Upper lobe of left lung (tissue), 6 donors: ENCODE measurements at regions not wholly inside any gene's neighbourhood (a gene's known extent, or its start where the extent isn't known, plus 50 kb on each side); places are given as distances from the start of the nearest gene placed in this dataset.

Experiments
- ATAC-seq, 2 donors: fragments of 200-7000 bp; cut with Tn5 transposase; one replicate each; pipeline ENCODE4 v1.9.1; 2022; ENCODE audit warnings: mild to moderate bottlenecking in 2 of 2, moderate library complexity in 2 of 2; ENCODE audit not compliant: low FRiP score in 2 of 2
- DNase-seq, 2 donors: peaks; one replicate each; pipeline ENCODE4 v3.0.0-alpha.2; 2019 to 2020
- H3K27ac ChIP-seq, 4 donors: fragments of 200-600 bp; sonication (generic); one replicate each; pipeline ENCODE4 v1.5.1; 2016 to 2019
- H3K27me3 ChIP-seq, 4 donors: fragments of 200-600 bp; sonication (generic); one replicate each; pipeline ENCODE4 v1.5.1; 2017 to 2019
- H3K36me3 ChIP-seq, 4 donors: fragments of 200-600 bp; sonication (generic); one replicate each; pipeline ENCODE4 v1.5.1; 2016 to 2019
- H3K4me1 ChIP-seq, 4 donors: fragments of 200-600 bp; sonication (generic); one replicate each; pipeline ENCODE4 v1.5.1; 2018 to 2019
- H3K4me3 ChIP-seq, 4 donors: fragments of 200-600 bp; sonication (generic); one replicate each; pipeline ENCODE4 v1.5.1; 2017 to 2019; ENCODE audit warnings: mild to moderate bottlenecking in 2 of 4, moderate library complexity in 1 of 4
- H3K9me3 ChIP-seq, 4 donors: fragments of 200-600 bp; sonication (generic); one replicate each; pipeline ENCODE4 v1.5.1; 2018 to 2019
- EP300 ChIP-seq, 4 donors: sonication (generic); formaldehyde crosslinking; IDR thresholded peaks; one replicate each; pipeline ENCODE4 v1.5.1; 2017; ENCODE audit warnings: antibody characterized with exemption in 4 of 4, control low read depth in 2 of 4
- POLR2A ChIP-seq, 4 donors: fragments of 450-650 bp; IDR thresholded peaks; one replicate each; pipeline ENCODE4 v1.5.1; 2016 to 2017; ENCODE audit warnings: antibody characterized with exemption in 4 of 4, mild to moderate bottlenecking in 2 of 4
- POLR2AphosphoS5 ChIP-seq, 2 donors: sonication (generic); formaldehyde crosslinking; IDR thresholded peaks; one replicate each; pipeline ENCODE4 v1.5.1; 2017; ENCODE audit warnings: antibody characterized with exemption in 2 of 2
- WGBS, 2 donors: methylation state at CpG; one replicate each; pipeline ENCODE4 v1.1.5; 2017 to 2018; 5-methylcytosine and 5-hydroxymethylcytosine counted together
- TF ChIP-seq, protein P1 (sequence below), 6 experiments: fragments of 450-650 bp in 4 of 6; fragments of 200-600 bp in 2 of 6; sonication (generic) in 2 of 6; IDR thresholded peaks; one replicate each; pipeline ENCODE4 v1.5.1; 2016 to 2019; ENCODE audit warnings: antibody characterized with exemption in 6 of 6
- donor health status: DM: no; HTN: no; CAD: no; lungs with moderate emphysema.
- donor health status: DM: no; HTN: yes; CAD: no; lungs with severe emphysema.

DNA sequence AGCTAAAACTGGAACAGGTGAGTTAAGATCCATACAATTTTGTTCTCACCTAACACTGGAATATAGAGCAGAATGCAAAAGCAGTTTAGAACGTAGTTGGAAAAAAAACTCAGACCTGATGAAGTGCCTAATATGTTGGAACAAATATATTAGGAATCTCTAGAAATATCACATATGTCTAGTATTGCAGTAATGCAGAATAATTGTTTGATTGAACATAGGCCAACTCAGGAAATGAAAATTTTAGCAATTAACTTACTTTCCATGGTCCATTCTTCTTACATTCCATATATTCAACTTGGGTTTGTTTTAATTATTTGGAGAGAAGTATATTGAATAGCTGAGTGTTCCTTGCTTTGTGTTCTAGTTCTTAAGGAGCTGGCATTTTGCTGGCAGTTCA lies 111.8 kb upstream of the ADAMTSL1 start:
- Histone ChIP-seq H3K4me1 (peaks cover 0 to 4% (median 0%) of the 10 kb centered on the region in 4 donors), H3K36me3 (no peaks in the 10 kb centered on the region), H3K9me3 (no peaks in the 10 kb centered on the region), H3K4me3 (no peak overlapping the region), H3K27ac (no peak overlapping the region), H3K27me3 (no peaks in the 10 kb centered on the region)
- no peak for ATAC-seq
- WGBS, 2 donors: 81 to 85% methylated on average over 1 of the region's 1 CpG
- TF ChIP-seq POLR2A (IDR thresholded peaks at IDR 0.05): no peak
- TF ChIP-seq EP300 (IDR thresholded peaks at IDR 0.05): no peak
- no peak for TF ChIP-seq POLR2AphosphoS5 (IDR thresholded peaks at IDR 0.05)
- TF ChIP-seq, protein P1, sequence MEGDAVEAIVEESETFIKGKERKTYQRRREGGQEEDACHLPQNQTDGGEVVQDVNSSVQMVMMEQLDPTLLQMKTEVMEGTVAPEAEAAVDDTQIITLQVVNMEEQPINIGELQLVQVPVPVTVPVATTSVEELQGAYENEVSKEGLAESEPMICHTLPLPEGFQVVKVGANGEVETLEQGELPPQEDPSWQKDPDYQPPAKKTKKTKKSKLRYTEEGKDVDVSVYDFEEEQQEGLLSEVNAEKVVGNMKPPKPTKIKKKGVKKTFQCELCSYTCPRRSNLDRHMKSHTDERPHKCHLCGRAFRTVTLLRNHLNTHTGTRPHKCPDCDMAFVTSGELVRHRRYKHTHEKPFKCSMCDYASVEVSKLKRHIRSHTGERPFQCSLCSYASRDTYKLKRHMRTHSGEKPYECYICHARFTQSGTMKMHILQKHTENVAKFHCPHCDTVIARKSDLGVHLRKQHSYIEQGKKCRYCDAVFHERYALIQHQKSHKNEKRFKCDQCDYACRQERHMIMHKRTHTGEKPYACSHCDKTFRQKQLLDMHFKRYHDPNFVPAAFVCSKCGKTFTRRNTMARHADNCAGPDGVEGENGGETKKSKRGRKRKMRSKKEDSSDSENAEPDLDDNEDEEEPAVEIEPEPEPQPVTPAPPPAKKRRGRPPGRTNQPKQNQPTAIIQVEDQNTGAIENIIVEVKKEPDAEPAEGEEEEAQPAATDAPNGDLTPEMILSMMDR (IDR thresholded peaks at IDR 0.05): no peak
- DNase-seq: no peak

DNA sequence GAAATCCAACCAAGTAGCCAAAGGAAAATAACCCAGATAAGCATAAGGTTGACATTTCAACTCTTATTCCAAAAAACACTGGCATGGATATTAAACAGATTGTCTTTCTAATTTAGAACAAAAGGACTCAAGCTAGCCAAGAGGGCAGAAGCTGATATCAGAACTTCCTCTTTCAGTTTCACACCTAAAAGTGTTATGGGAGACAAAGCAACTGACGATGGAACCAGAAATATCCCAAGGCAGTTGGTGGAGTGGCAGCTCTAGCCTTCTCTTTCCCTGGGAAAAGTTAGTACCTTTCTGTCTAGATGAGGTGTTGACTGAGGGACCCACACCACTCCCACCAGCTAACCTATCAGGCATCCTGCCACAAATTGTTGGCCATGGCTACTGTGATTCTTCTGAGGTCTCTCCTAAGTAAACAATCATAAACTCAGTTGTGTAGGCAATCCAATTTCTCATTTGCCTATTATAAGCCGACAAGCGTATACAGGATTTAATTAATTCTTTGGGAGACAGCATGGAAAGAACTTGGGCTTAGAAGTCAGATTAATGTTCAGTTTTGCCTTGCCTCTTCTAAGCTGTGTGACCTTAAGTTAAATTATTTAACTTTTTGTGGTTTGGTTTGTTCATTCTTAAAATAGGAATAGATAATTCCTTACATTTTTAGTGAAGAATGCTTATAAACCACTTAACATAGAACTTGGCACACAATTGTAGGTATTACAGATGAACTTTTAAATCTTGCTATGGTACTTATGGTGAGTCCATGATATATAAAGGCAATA lies 110.9 kb upstream of the ADAMTSL1 start:
- DNase-seq: no peak
- H3K4me1 ChIP-seq: peaks cover 0 to 4% (median 0%) of the 10 kb centered on the region in 4 donors
- H3K36me3 ChIP-seq: no peaks in the 10 kb centered on the region
- WGBS, 2 donors: 46 to 48% methylated on average over 3 of the region's 3 CpGs
- no peak overlapping the region for H3K27ac ChIP-seq
- H3K9me3 ChIP-seq: no peaks in the 10 kb centered on the region
- ATAC-seq: no peak
- no peaks in the 10 kb centered on the region for H3K27me3 ChIP-seq
- H3K4me3 ChIP-seq: no peak overlapping the region
- TF ChIP-seq POLR2AphosphoS5 (IDR thresholded peaks at IDR 0.05) (no peak), POLR2A (IDR thresholded peaks at IDR 0.05) (no peak), EP300 (IDR thresholded peaks at IDR 0.05) (no peak)
- TF ChIP-seq, protein P1 (IDR thresholded peaks at IDR 0.05): no peak

- TF ChIP-seq EP300 (IDR thresholded peaks at IDR 0.05) (no peak), POLR2AphosphoS5 (IDR thresholded peaks at IDR 0.05) (no peak), POLR2A (IDR thresholded peaks at IDR 0.05) (no peak)
- TF ChIP-seq, protein P1 (IDR thresholded peaks at IDR 0.05): no peak
- Histone ChIP-seq H3K27me3 (no peaks in the 10 kb centered on the region), H3K36me3 (no peaks in the 10 kb centered on the region), H3K9me3 (no peaks in the 10 kb centered on the region), H3K4me1 (peaks cover 0 to 4% (median 0%) of the 10 kb centered on the region in 4 donors), H3K27ac (no peak overlapping the region), H3K4me3 (no peak overlapping the region)
- 90 to 92% methylated on average over 6 of the region's 6 CpGs for WGBS, 2 donors
- DNase-seq (no peak), ATAC-seq (no peak)
These were observed 108.3 kb upstream of the ADAMTSL1 start for GRCh38 chr9:18365651-18366050.

DNA sequence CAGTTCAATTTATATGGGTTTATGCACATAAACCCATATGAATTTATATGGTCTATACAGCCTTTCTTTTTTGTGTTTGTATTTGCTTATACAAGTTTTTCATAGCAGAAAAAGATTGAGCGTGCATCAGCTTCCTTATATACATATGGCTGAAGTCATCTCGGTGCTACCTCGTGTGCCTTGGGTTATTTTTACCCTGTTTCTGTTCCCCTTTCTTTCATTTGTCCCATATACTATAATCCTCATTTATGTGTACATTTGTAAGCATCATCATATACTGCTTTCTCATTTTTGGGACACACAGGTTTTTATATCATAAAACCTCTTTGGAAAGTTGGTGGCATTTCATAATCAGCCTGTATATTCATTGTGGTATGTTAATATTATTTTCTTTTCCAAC lies 107.8 kb upstream of the ADAMTSL1 start:
- no peaks in the 10 kb centered on the region for H3K9me3 ChIP-seq
- 60 to 71% methylated on average over 3 of the region's 3 CpGs for WGBS, 2 donors
- no peaks in the 10 kb centered on the region for H3K27me3 ChIP-seq
- peaks cover 0 to 4% (median 0%) of the 10 kb centered on the region in 4 donors for H3K4me1 ChIP-seq
- no peak overlapping the region for H3K4me3 ChIP-seq
- no peaks in the 10 kb centered on the region for H3K36me3 ChIP-seq
- no peak overlapping the region for H3K27ac ChIP-seq
- DNase-seq (no peak), ATAC-seq (no peak)
- no peak for TF ChIP-seq POLR2AphosphoS5 (IDR thresholded peaks at IDR 0.05)

GRCh38 chr9:18368206-18368605 lies 105.7 kb upstream of the ADAMTSL1 start:
- TF ChIP-seq POLR2A (IDR thresholded peaks at IDR 0.05): no peak
- TF ChIP-seq POLR2AphosphoS5 (IDR thresholded peaks at IDR 0.05): no peak
- TF ChIP-seq EP300 (IDR thresholded peaks at IDR 0.05): no peak
- TF ChIP-seq, protein P1 (IDR thresholded peaks at IDR 0.05): no peak
- Histone ChIP-seq H3K4me3 (no peak overlapping the region), H3K27me3 (no peaks in the 10 kb centered on the region), H3K27ac (no peak overlapping the region), H3K9me3 (no peaks in the 10 kb centered on the region), H3K36me3 (no peaks in the 10 kb centered on the region), H3K4me1 (no peaks in the 10 kb centered on the region)
- ATAC-seq: no peak
- no peak for DNase-seq
- 82 to 93% methylated on average over 4 of the region's 4 CpGs for WGBS, 2 donors
